GM10248 (cell line): ENCODE measurements at regions not wholly inside any gene's neighbourhood (a gene's known extent, or its start where the extent isn't known, plus 50 kb on each side); places are given as distances from the start of the nearest gene placed in this dataset.
A peak's percentile ranks its signal among the peaks of the same experiment; 100 is the strongest.

Experiments
- CTCF ChIA-PET: fragments of 300-600 bp; sonication (Branson Sonifier 250); formaldehyde crosslinking; extraction: SDS; loops from one replicate; lab custom pipeline; 2021; ENCODE audit warnings: antibody characterized with exemption; lab: Yijun Ruan, JAX
- POLR2A ChIA-PET: fragments of 350-650 bp; sonication (Branson Sonifier 250); formaldehyde crosslinking; extraction: SDS; loops from one replicate; lab custom pipeline; 2020; ENCODE audit warnings: antibody characterized with exemption; lab: Yijun Ruan, JAX
- DNase-seq: peaks from one replicate; pipeline ENCODE4 v3.0.0; 2012; ENCODE audit errors: extremely low spot score
- CTCF ChIP-seq: IDR thresholded peaks from 2 replicates; pipeline ENCODE4 v1.5.1; 2012; ENCODE audit warnings: mild to moderate bottlenecking, low read depth; ENCODE audit errors: extremely low read depth, missing control alignments, control extremely low read depth

- no peak for TF ChIP-seq CTCF
Measured at GRCh38 chr7:115689941-115690340, 340.6 kb downstream of the TFEC start.

GRCh38 chr7:115683093-115683492 is 347.5 kb downstream of the TFEC start:
- ChIA-PET CTCF (interaction anchor here (0.8 to 1.4 kb wide), 3 partner anchors 9 to 1600 kb away, joined by 3 read pairs; no protein-coding TSS in a partner anchor), POLR2A (no interaction called here)
- DNase-seq = no peak
- no peak for TF ChIP-seq CTCF

More at GRCh38 chr7:115689941-115690340, 340.6 kb downstream of the TFEC start:
- POLR2A ChIA-PET = no interaction called here
- no peak for DNase-seq
- CTCF ChIA-PET = interaction anchor here (3.1 kb wide), 1 partner anchor 10 kb away, joined by 20 read pairs; no protein-coding TSS in a partner anchor

GRCh38 chr7:115682507-115682906 is 348.1 kb downstream of the TFEC start:
- CTCF ChIA-PET = interaction anchor here (0.8 to 1.4 kb wide), 2 partner anchors 116 to 1599 kb away, joined by 3 read pairs; no protein-coding TSS in a partner anchor
- POLR2A ChIA-PET = no interaction called here
- DNase-seq = no peak

GRCh38 chr7:115680921-115681320 is 349.6 kb downstream of the TFEC start:
- POLR2A ChIA-PET = no interaction called here
- no peak for DNase-seq
- TF ChIP-seq CTCF = no peak
- CTCF ChIA-PET = interaction anchor here (0.9 to 3.9 kb wide), 5 partner anchors 10 to 1655 kb away, joined by 3 to 20 read pairs (median 4); no protein-coding TSS in a partner anchor

More at GRCh38 chr7:115682507-115682906, 348.1 kb downstream of the TFEC start:
- TF ChIP-seq CTCF = no peak

- CTCF ChIA-PET = interaction anchor here (0.7 to 3.9 kb wide), 8 partner anchors 11 to 1654 kb away, joined by 3 to 20 read pairs (median 3); no protein-coding TSS in a partner anchor
- peak; percentile 44 for TF ChIP-seq CTCF
- POLR2A ChIA-PET = no interaction called here
- DNase-seq = peak; percentile 4
Measured at GRCh38 chr7:115679976-115680375, 350.6 kb downstream of the TFEC start.

GRCh38 chr7:115679423-115679822 is 351.1 kb downstream of the TFEC start:
- ChIA-PET CTCF (interaction anchor here (0.9 to 3.9 kb wide), 2 partner anchors 11 to 13 kb away, joined by 3 to 20 read pairs; no protein-coding TSS in a partner anchor), POLR2A (no interaction called here)
- TF ChIP-seq CTCF = no peak
- no peak for DNase-seq
